ENCODE measurements at regions not wholly inside any gene's neighbourhood (a gene's known extent, or its start where the extent isn't known, plus 50 kb on each side); places are given as distances from the start of the nearest gene placed in this dataset.

DNA sequence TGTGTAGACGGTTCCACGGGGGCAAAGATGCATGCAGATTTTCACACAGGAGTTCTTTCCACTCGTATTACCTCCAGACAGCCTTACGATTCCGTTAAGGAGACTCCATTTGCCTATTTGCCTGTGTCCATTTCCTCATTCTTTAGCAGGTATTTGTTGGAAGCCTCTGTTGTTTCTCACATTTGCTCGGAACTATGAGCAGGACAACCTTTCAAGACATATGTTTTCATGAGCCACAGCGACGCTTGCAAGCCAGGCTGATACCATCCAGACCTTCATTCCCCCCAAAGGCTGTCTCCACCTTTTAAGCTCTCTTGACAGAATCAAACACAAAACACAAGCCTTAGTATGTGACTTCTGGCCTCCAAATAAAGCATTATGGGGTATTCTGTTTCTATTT lies 57.6 kb upstream of the NEDD9 start:
- no peak for DNase-seq

DNA sequence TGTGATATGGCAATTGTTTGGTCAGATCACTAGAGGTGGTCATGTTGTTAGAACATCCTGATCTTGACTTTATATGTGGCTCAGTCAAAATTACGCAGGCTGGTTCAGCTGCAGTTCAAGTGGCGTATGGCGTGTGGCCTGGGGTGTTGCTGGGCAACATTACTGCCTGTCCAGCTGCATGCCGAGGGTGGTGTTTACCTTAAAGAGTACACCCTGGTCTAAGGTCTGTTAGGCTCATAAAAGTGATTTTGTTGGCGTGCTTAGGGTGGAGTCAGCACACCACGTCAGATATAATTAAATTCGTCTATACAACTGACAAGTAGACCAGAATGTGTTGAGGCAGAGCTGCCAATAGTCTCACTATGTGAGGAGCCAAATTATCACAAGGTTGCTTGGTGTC lies 55.6 kb upstream of the NEDD9 start:
- no peak for DNase-seq

DNA sequence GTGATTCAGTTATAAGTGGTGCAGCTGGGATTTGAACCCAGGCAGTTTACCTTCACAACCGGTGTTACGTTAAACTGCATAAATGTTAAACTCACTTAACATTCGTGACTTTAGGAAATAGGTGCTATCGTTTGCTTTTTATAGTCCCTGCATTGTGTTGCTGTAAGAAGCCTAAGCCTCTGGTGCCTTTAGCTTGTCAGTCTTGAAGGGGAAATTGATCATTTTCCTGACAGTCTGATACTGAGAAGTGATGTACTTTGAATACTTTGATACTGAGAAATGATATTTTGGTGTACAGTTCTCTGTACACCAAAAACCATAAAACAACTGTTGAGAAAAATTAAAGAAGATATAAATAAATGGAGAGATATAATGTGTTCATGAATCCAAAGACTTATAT lies 52.5 kb upstream of the NEDD9 start:
- DNase-seq: no peak

DNA sequence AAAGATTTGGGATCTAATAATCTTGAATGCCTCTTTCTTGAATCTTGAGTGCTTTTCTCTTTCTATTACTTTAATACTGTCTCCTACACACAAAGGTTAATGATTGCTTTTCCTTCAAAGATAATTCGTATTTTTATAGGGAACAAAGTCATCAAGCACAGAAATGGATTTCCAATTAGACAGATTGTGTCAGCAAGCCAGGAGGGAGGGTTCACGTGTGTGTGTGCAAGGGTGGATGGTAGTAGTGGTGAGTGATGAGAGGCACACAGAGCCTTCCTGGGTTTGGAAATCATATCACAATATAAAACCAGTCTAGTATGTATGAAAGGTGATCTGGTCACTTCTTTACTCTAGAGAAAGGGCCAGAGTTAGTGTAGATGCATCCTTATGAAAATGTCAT lies 51.2 kb upstream of the NEDD9 start:
- DNase-seq: no peak

DNA sequence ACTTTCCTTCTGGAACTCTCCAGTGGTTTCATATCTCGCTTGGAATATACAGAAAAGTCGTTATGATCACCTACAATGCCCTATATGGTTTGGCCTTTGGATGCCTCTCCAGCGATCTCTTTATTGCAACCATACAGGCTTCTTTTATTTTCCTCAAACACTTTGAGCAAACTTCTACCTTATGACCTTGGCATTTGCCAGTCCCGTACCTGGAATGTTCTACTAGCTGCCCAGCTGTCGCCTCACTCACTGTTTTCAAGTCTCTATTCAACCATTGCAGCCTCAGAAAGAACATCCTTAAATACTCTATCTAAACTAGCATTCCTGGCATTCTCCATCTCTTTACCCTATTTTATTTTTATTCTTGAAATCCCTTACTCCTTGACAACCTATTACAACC lies 50.4 kb upstream of the NEDD9 start:
- DNase-seq: no peak
